Fibroblast of upper back skin (primary cell): ENCODE measurements at regions not wholly inside any gene's neighbourhood (a gene's known extent, or its start where the extent isn't known, plus 50 kb on each side); places are given as distances from the start of the nearest gene placed in this dataset.

Source experiments
- DNase-seq: peaks from one replicate; pipeline ENCODE4 v3.0.0-alpha.2; 2013

DNA sequence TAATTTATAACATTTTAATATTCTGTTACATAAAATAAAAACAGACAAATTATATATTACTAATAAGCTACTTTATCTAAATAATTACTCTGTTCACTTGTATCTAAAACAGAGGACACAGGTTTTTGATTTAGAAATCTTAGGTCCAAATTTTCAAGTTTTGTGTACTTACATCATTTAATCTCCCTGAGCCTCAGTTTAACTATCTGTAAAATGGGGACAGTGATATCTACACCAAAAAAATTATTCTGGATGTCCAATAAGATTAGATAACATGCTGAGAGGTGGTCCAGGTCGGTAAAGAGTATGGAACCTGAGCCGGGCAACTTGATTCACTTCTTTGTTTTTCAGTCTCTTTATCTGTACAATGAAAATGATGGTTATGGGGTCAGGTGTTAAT is 263.8 kb upstream of the CDIN1 start:
- DNase-seq: no peak

DNA sequence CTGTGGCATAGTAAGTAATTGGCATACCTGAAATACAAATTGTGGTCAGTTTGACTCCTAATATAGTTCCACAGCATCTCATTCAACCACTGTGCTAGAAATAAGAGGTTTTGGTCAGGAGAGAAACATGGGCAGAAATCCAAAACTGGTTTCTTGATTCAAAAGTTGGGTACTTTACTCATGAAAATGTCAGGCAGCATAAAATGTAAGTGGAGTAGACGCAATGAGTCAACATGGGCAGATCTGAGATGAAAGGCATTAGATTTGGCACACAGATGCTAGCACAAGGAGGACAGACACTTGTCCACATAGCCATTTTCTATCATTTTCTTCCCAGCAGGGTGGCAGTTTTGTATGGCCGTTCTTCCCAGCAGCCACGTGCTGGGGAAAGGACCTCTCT is 255.8 kb upstream of the CDIN1 start:
- peak; percentile 53 for DNase-seq

DNA sequence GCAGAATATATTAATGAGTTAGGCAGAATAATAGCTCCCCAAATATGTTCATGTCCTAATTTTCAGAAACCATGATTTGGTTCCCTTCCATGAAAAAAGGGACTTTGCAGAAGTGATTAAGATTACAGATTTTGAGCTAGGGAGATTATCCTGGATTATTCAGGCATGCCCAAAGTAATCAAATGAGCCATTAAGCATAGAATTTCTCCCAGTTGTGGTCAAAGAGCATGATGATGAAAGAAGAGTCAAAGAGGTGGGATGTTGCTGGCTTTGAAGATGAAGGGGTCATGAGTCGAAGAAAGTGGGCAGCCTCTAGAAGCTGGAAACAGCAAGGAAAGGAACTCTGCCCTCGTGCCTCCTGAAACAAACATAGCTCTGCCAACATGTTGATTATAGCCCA is 254.2 kb upstream of the CDIN1 start:
- DNase-seq: no peak

DNA sequence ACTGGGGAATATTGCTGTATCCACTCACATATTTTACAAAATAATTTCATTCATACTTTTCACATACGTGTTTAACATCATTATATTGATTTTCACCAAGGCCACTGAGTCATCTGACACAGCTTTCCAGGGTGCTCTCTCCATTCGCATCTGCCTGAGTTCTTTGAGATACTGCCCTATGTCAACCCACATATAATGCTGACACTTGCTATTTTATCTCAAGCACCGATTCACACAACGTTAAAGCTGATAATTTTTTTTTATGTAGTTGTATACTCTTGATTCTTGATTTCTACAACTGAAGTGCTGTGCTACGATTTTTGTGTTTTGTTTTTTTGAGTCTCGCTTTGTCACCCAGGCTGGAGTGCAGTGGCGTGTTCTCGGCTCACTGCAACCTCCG is 249.8 kb upstream of the CDIN1 start:
- no peak for DNase-seq

DNA sequence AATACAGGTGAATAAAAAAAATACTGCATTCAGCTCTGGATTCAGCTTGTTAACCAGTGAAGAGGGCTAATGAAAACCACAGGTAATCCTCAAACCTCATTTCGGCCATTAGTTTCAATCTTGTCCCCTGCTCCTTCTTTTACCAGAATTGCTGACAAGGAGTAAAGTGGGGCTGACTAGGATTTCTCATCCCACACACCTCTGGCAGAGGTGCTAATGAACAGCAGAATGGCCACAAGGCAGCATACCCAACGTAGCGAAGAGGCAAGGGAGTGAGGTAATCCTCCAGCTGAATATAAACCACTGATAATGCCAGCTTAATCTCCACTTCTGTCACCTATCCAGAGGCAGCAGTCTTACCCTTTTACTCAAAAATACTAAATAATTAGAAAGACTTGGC is 248.8 kb upstream of the CDIN1 start:
- no peak for DNase-seq

DNA sequence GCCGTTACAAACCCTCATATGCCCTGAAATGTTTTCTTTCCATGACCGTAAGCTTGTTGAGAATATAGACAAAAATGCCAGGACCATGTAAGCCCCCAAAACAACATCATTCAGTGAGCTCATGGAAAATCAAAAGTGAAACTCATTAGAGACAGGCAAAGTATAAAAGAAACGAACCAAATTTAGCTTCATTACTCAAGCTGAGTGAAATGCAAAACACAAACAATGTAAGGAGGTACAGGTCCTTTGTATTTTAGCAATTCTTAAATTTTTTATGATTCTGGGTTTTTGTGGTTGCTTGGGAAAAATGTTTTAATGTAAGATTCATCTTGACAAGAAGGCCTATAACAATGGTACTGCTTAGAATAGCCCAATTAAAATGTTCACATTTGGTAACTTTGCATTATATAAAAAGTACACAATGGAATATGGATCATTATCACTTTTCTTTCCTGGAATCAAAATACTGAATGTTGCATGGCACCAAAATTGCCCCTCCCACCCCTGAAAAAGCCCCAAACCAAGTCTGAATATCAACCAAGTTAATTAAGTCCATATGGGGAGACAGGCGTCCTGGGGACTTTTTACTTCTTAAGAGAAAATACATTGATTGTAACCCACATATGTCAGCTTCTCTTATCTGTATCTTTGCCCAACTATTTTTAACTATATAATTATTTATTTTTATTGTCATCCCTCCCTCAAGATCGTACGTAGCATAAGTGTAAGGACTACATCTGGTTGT is 247.7 kb upstream of the CDIN1 start:
- peak; percentile 34 for DNase-seq

DNA sequence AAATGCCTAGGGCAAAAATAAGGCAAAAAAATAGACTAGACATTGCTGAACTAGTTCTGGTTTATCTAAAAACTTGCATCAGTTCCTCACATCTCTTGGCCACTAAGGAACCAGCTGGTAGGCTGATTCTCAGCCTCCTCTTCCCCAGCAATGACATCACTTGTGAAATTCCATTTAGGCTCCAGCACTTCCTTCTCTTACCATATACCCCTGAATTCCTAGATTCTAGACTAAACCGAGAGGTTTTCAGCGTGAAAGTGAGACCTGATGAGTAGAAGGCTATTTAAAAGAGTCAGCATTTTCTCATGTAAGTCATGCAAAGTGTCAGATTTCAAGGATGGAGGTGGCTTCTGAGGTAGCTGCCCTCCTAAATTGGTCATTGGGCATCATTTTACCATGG is 247.1 kb upstream of the CDIN1 start:
- peak; percentile 54 for DNase-seq

DNA sequence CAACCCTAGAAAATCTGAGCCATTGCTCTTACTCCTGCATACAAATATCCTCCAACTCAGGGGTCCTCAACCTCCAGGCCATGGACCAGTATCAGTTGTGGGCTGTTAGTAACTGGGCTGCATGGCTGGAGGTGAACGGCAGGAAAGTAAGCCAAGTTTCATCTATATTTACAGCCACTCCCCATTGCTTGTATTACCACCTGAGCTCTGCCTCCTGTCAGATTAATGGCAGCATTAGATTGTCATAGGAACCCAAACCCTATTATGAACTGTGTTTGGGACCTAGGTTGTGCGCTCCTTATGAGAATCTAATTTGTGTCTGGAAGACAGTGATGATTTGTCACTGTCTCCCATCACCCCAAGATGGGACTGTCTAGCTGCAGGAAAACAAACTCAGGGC is 246.5 kb upstream of the CDIN1 start:
- DNase-seq: no peak

DNA sequence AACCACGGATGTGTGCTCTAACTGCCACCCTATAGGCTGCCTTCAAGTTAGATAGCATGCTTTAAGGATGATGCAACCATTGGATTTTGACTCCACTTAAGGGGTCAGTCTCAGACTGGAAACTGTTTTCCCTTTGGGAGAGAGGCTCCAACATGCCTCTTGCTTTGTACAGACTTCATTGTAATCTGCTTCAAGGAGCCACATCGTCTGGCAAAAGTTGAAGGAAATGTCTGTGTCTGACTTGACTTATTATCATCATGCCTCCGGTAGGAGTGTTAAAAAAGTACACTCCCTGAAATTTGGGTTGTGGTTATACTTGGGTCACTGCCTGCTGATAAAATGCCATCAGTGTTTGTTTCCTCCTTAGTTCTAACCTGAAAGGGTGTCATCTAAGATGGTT is 245.4 kb upstream of the CDIN1 start:
- DNase-seq: peak; percentile 83

DNA sequence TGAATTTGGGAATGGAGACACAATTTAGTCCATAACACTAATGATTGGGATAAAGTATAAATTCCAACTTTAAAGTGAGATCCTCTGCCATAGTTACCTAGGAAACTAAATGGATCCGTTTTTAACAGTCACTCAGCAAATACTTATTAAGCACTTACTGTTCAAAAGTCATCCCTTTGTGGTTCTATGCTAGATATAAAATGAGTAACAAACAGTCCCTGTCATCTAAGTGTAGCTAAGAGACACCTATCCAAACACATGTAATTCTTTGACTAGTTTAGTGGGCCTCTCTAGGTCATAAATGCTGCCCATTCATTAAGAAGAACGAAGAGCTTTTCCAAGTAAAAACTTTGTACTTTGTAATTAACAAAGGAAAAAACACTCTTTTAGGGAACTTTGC is 244.2 kb upstream of the CDIN1 start:
- DNase-seq: no peak

DNA sequence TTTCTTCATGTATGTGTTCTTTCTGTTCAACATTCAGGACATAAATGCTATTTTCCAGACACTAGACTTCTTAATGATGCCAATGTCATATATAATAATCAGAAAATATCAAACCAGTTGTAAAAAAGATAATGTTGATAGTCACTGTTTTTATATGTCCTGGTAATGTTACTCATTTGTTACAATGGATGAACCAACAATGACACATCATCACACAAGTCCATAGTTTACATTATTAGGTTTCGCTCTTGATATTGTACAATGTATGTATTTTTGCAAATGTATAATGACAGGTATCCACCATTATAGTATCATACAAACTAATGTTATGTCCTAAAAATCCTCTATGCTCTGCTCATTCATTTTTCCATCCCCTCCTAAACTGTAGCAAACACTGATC is 243.8 kb upstream of the CDIN1 start:
- no peak for DNase-seq

DNA sequence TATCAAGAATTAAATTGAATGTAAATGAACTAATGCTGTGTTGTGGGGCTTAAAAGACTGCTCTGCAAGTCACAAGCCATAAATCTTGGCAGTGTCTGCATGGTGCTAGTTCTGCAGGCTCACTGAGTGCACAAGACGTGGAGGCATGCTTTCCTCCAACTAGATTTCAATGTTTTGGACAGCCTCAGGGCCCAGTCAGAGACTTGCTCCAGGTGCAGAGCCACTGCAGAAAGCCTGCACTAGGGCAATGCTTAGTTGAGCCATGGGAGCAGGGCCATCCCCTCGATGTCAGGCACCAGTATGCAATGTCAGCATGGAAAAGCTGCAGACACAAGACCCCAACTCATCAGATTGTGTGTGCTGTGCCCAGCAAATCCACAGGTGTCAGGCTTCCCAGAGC is 234.5 kb upstream of the CDIN1 start:
- DNase-seq: no peak

DNA sequence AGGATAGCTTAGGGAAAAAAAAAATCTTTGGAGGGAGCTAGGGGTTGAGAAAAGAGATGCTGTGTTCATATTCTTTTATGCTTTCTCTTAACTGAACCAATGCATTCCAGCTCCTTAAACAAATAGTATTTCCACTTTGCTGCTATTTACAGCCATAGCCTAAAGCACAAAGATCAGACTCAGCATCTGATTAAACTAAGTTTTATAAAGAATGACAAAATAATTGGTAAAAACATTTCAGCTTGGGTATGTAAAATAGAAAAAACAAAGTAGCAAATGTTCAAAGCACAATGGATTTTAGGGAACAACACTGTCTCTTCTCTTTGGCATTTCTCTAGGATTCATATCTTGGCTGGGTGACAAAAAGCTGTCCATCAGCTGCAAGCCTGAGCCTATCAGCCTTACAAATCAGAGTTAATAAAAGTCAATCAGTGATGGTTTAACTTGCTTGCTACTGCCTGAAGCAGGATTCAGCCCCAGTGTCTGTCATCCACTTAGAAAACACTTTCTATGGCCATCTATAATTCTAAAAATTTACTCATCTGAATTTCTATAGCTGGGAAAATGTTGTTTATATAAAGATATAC is 232.1 kb upstream of the CDIN1 start:
- no peak for DNase-seq

DNA sequence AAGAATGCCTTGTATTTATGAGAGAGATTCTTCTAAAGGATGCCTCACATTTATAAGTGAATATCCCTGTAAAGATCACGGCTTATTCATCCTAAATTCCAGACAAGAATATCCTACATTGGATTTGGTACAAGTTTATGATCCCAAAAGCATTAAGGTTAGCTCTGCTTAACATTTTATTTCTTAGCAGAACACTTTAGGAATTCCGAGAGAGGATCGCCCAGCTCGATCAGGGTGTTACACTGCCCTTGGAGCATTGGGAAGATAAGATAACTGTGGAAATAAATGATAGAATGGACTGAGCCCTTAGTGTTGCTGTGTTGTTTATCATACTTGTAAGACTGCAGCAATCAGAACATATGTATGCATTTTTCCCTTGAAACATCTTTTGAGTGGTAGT is 223.0 kb upstream of the CDIN1 start:
- DNase-seq: peak; percentile 77

DNA sequence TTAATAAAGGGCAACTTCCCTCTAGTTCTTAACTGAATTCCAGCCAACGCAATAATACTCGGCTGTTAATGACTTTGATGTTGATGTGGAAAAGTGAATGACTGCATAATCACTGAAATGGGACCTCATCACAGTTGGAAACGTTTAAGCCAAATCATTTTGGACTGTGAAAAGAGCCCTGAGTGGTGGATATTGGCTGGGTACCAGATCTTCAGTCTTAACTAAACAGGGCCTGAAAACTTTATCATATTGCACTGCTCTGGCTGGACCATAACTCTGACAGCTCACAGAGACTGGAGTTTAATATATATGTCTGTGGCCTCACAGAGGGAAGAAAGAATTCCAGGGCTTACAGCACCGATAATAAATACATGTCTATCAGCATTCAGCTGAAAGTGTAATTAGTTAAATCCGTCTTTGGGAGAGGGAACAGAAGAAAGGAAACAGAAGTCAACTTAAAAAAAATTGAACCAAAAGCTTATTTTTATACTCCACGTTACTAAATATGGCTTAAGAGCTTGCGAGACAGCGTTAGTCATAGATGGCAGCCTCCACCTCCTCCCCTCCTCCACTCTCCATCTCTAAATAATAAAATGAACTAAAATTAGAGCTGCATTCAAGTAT is 222.3 kb upstream of the CDIN1 start:
- DNase-seq: peak; percentile 98

DNA sequence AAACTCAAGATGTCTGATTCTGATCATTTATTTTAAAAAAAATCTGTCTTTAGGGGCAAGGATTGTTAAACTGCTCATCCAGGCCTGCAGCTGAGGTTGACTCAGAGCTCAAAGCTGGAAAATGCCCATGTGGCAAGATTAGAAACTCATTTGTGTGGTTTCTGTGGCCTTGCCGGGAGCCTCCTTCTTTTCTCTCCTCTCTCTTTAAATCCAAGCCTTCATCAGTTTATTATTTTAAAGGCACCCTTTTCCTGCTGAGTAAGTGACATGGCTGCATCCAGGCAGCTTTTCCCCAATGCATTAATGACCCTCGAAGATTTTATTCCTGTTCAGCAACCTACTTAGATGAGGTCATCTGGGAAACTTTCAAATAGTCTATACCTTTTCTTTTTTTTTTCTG is 221.3 kb upstream of the CDIN1 start:
- peak; percentile 93 for DNase-seq

DNA sequence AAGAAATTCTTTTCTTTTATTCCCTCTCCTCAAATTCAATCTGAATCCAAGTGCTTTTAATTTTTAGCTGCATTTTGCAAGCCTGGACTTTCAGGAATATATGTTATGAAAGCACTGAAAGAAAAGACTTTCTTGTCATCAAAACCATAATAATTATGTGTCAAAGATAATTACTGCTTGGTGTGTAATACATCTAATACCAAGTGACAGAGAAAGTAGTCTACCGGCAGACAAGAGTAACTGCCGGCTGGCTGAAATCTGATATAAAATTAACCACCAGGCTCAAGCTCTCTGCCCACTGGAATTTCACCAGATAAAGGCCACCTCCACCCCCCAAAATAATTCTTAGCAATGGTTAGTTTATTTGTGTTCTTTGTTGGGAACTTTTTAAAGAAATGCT is 220.9 kb upstream of the CDIN1 start:
- no peak for DNase-seq

DNA sequence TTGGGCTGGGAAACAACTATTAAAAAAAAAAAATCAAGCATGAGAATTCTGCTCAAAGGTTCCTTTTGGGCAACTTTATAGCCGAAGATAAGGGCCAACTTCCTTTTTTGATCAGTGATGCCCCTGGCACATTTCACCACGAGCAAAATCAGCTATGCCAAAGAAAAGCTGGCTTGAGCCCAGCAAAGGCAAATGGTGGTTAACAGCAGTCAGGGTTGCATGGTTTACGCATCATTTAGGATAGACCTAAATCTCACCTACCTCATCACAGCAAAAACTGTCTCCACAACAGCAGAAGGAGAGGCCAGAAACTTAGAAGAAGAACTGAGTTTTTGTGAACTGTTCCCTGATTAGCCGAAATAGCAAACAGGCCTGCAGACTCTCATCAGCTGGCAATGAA is 220.1 kb upstream of the CDIN1 start:
- no peak for DNase-seq

DNA sequence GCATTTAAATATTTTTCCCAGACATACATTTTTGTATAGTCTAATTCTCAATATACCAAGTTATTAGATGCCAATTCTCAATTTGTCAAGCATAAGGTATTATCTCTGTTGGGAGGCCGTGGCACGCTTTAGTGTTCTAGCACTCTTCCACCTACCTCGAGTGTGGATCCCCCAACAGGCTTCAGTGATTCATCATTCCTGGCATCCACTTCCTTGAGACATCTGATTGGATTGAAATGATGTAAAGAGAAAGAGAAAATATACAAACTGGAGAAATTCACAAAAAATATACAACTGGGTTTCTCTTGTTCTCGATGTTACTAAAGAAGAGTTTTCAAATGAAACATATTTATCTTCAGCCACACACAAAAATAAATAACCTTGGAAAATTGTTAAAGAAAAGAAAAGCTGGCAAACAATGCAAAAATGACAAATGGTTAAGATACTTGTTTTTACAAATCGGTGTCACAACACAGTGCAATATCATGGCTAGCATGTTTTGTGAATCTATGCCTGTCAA is 218.0 kb upstream of the CDIN1 start:
- DNase-seq: peak; percentile 67

DNA sequence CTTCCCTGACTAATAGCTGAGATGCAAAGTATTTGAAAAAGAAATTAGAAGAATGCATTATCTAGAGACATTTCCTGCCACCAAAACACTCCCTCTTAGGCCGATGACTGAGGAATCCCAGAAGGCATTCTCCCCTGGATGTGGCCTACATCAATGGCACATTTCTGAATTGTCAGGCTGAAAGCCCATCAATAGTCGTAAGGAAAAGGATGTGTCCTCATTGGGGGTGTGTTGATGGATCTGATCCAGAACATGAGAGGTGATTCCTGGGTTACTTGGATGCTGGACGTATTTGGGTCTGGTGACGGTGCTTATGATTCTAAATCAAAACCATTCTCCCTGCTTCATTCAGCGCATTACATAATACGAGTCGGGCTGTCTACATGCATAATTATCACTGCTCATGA is 216.9 kb upstream of the CDIN1 start:
- peak; percentile 77 for DNase-seq

DNA sequence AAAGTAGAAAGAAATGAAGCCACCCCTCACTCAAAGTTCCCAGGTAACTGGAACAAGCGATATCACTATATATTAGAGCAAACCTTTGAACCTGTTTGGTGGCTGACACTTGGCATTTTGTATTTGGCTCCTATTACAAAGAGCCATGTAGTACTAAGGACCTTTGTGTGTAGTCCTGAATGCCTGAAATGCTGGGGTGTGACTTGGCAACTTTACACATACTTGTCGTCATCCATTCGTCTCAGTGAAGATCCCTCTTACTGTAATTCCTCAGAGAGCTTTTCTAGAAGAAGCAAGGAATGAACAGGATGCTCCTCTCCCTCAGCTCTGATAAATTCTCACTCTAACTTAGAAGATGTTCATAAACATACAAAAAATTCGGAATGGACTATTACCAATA is 216.1 kb upstream of the CDIN1 start:
- peak; percentile 89 for DNase-seq

DNA sequence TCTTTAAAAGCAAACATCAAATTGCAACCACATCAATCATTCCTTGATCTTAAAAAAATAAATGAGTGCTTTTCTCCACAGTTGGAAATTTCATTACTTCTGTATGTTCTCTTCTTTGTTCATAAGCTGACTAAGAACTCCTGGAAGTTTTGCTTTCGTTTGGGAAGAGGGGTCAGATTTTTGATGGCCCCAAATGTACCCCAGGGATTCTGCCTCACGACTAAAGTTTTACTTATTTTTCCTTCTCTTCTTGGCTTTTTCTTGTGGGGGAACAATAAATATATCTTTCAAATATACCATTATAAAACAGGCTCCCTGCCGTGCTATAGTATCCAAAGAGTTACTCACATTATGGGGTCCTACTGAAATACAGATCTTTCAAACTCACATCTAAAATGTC is 215.0 kb upstream of the CDIN1 start:
- DNase-seq: peak; percentile 40

DNA sequence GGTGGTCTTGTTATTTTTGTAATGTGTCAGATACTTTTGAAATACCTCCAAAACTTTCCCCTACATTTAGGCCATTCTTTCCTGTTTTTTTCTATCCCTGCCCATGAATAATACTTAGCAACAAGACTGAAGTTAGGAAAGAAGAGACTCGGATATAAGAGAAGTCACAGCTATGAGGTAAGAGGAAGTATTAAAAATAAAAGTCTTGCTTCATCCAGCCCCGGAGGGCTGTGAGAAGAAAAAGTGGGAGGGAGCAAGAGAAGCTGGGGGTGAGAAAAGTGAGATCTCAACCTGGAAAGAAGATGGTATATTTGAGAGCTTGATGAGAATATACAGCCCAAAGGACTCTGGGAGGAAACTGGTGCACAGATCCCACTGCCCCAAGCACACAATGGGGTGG is 213.5 kb upstream of the CDIN1 start:
- DNase-seq: no peak

DNA sequence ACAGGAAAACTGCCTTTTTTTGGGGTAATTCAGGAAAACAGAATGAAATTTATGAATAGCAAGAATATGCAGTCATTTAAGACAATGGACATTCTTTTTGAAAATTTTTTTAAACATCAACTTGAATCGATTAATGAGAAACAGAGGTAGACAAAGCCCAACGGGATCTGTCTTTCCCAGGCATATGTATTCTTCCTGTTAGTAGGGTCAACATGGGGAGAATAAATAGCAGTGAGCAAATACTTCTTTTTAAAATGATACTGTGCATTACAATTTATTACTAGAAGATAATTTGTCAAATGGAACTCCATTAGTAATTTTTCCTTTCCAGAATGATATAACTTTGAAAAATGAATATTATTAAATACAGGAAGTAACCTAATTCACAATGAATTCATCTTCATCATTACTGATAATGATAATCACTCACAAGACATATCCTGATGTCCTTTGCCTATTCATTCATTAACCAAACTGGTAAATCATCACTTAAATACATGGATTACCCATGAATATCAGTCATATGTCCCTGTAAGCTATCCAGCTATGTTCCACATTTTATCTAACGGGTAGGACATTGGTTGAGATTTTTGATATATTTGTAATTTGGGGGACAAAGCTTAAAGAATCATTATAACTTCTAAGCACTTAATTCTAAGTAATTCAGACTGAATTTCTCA is 209.2 kb upstream of the CDIN1 start:
- DNase-seq: no peak
